ENCODE measurements at regions not wholly inside any gene's neighbourhood (a gene's known extent, or its start where the extent isn't known, plus 50 kb on each side); places are given as distances from the start of the nearest gene placed in this dataset.
A peak's percentile ranks its signal among the peaks of the same experiment; 100 is the strongest.

GRCh38 chr14:22416193-22416592 lies 172.8 kb downstream of the DAD1 start (continued):
- TF ChIP-seq ZBTB7B (CRISPR knock-in tag; IDR thresholded peaks at IDR 0.05), result no peak
- no peak for TF ChIP-seq ZNF329 (CRISPR knock-in tag; IDR thresholded peaks at IDR 0.05; ENCODE audit: low read depth)
- no peak for TF ChIP-seq IRF2 (CRISPR knock-in tag; IDR thresholded peaks at IDR 0.05)
- TF ChIP-seq KLF9 (CRISPR knock-in tag; IDR thresholded peaks at IDR 0.05; ENCODE audit: low read depth), result no peak
- TF ChIP-seq TBX3 (IDR thresholded peaks at IDR 0.05; ENCODE audit: borderline replicate concordance), result no peak
- no peak for TF ChIP-seq ZNF484 (CRISPR knock-in tag; IDR thresholded peaks at IDR 0.05; ENCODE audit: borderline replicate concordance, low read depth)
- TF ChIP-seq KDM4B (CRISPR knock-in tag; IDR thresholded peaks at IDR 0.05), result no peak
- no peak for TF ChIP-seq ONECUT2 (CRISPR knock-in tag; IDR thresholded peaks at IDR 0.05)
- TF ChIP-seq ZNF639 (CRISPR knock-in tag; conservative IDR thresholded peaks at IDR 0.05), result no peak

DNA sequence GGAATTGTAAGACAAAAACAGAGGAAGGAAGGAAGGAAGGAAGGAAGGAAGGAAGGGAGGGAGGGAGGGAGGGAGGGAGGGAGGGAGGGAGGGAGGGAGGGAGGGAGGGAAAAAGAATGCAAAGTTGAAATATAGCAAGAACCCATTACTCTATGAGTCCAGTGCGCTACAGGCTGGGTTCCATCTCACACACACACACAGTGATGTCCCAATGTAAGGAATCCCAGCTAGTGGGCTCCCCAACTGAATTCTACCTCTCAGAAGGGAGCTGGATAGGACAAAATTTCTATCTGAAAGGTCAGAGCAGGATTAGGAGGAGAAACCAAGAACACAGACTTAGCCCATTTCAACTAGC lies 173.4 kb downstream of the DAD1 start:
- H3K27me3 ChIP-seq (ENCODE audit: control insufficient read depth in 1 of 2, insufficient read depth in 2 of 2, low read length in 2 of 2), result no peaks in the 10 kb centered on the region
- H3K4me1 ChIP-seq (ENCODE audit: insufficient read depth, low read length), result no peaks in the 10 kb centered on the region
- no peak for FAIRE-seq
- ChIA-PET CTCF (ENCODE audit: low intra/inter-chr PET ratio, low total read pairs) (no interaction called here), POLR2A (no interaction called here)
- WGBS (ENCODE audit: low lambda C conversion rate), result 47% methylated on average over 1 of the region's 1 CpG
- H3K9ac ChIP-seq (ENCODE audit: insufficient read depth, low read depth, low read length), result no peak overlapping the region
- intact Hi-C loops (cut with micrococcal nuclease; ENCODE audit: unreplicated experiment) (no loop called here), in situ Hi-C loops (cut with HindIII; ENCODE audit: extremely low pct_ligation_motif_present, low pct_unique_long_range_greater_than_20kb) (no loop called here)
- no peaks in the 10 kb centered on the region for H3K9me3 ChIP-seq (ENCODE audit: low read length)
- no peaks in the 10 kb centered on the region for H3K79me2 ChIP-seq (ENCODE audit: insufficient read depth, low read length)
- no peak overlapping the region for H2AFZ ChIP-seq (ENCODE audit: low read length)
- H4K20me1 ChIP-seq (ENCODE audit: insufficient read depth, low read length), result no peaks in the 10 kb centered on the region
- ATAC-seq, result no peak
- H3K4me3 ChIP-seq (replicated peaks in 1 of 3; ENCODE audit: insufficient read depth in 1 of 3, low read depth in 2 of 3, low read length in 3 of 3), result no peak overlapping the region
- no TSS peak for BruUV-seq (replicated peaks)
- DNase-seq (ENCODE audit: low spot score), result no peak
- H3K27ac ChIP-seq (ENCODE audit: extremely low read length, insufficient read depth, low read length), result no peak overlapping the region
- H3K36me3 ChIP-seq (replicated peaks in 1 of 2; ENCODE audit: control insufficient read depth in 1 of 2, insufficient read depth in 2 of 2, low read length in 2 of 2), result no peaks in the 10 kb centered on the region
- no peak overlapping the region for H3K4me2 ChIP-seq (ENCODE audit: low read depth, low read length)
- no peak for TF ChIP-seq ZNF331 (CRISPR knock-in tag; IDR thresholded peaks at IDR 0.05)
- no peak for TF ChIP-seq XBP1 (CRISPR knock-in tag; IDR thresholded peaks at IDR 0.05)
- no peak for TF ChIP-seq RBM39 (IDR thresholded peaks at IDR 0.05; ENCODE audit: low read depth, low read length, poor library complexity, severe bottlenecking)
- TF ChIP-seq ZNF550 (CRISPR knock-in tag; IDR thresholded peaks at IDR 0.05; ENCODE audit: borderline replicate concordance), result no peak
- no peak for TF ChIP-seq ZNF672 (CRISPR knock-in tag; IDR thresholded peaks at IDR 0.05)
- TF ChIP-seq FLYWCH1 (CRISPR knock-in tag; IDR thresholded peaks at IDR 0.05), result no peak
- no peak for TF ChIP-seq PPARG (CRISPR knock-in tag; conservative IDR thresholded peaks at IDR 0.05)
- TF ChIP-seq JARID2 (CRISPR knock-in tag; IDR thresholded peaks at IDR 0.05; ENCODE audit: insufficient replicate concordance), result no peak
- no peak for TF ChIP-seq GABPA (IDR thresholded peaks at IDR 0.05; ENCODE audit: low read depth, low read length)
- TF ChIP-seq GABPA (CRISPR knock-in tag; IDR thresholded peaks at IDR 0.05; ENCODE audit: low read depth), result no peak
- TF ChIP-seq, protein P1, sequence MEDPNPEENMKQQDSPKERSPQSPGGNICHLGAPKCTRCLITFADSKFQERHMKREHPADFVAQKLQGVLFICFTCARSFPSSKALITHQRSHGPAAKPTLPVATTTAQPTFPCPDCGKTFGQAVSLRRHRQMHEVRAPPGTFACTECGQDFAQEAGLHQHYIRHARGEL (CRISPR knock-in tag; IDR thresholded peaks at IDR 0.05), result no peak
- TF ChIP-seq HNRNPK (IDR thresholded peaks at IDR 0.05; ENCODE audit: low read depth, low read length, poor library complexity, severe bottlenecking), result peak; percentile 97
- no peak for TF ChIP-seq ZNF577 (CRISPR knock-in tag; IDR thresholded peaks at IDR 0.05; ENCODE audit: borderline replicate concordance, low read depth)
- no peak for TF ChIP-seq GATA4 (IDR thresholded peaks at IDR 0.05; ENCODE audit: borderline replicate concordance, low read depth)
- TF ChIP-seq PCBP2 (optimal IDR thresholded peaks at IDR 0.05; ENCODE audit: low read depth, low read length, poor library complexity, severe bottlenecking), result peak; percentile 93
- TF ChIP-seq ZNF629 (CRISPR knock-in tag; conservative IDR thresholded peaks at IDR 0.05), result no peak
- no peak for TF ChIP-seq ZNF33B (CRISPR knock-in tag; IDR thresholded peaks at IDR 0.05)
- no peak for TF ChIP-seq ZKSCAN5 (CRISPR knock-in tag; IDR thresholded peaks at IDR 0.05)
- no peak for TF ChIP-seq ZNF768 (CRISPR knock-in tag; IDR thresholded peaks at IDR 0.05)
- TF ChIP-seq PCBP1 (IDR thresholded peaks at IDR 0.05; ENCODE audit: borderline replicate concordance, low read depth, low read length), result peak; percentile 88

Measured in HepG2 (cell line).